ENCODE measurements at regions not wholly inside any gene's neighbourhood (a gene's known extent, or its start where the extent isn't known, plus 50 kb on each side); places are given as distances from the start of the nearest gene placed in this dataset.

- no peak overlapping the region for H3K4me3 ChIP-seq
- H3K27ac ChIP-seq = no peak overlapping the region
- no peak for FAIRE-seq
- H3K36me3 ChIP-seq = no peaks in the 10 kb centered on the region
- H3K4me1 ChIP-seq = no peaks in the 10 kb centered on the region
- ATAC-seq = no peak
- 80% methylated on average over 8 of the region's 8 CpGs for WGBS, 2 donors
- DNase-seq = no peak
- intact Hi-C loops (cut with DNase I) = no loop called here
- no peaks in the 10 kb centered on the region for H3K27me3 ChIP-seq
- no peaks in the 10 kb centered on the region for H3K9me3 ChIP-seq
- no peak for TF ChIP-seq CTCF (IDR thresholded peaks at IDR 0.05)
These were observed 160.0 kb upstream of the TNRC6C start for GRCh38 chr17:77798481-77798880.

GRCh38 chr17:77800816-77801215 lies 157.7 kb upstream of the TNRC6C start:
- no peaks in the 10 kb centered on the region for H3K27me3 ChIP-seq
- whole genome bisulfite sequencing, 2 donors = 61 to 73% methylated on average over 15 of the region's 15 CpGs

DNA sequence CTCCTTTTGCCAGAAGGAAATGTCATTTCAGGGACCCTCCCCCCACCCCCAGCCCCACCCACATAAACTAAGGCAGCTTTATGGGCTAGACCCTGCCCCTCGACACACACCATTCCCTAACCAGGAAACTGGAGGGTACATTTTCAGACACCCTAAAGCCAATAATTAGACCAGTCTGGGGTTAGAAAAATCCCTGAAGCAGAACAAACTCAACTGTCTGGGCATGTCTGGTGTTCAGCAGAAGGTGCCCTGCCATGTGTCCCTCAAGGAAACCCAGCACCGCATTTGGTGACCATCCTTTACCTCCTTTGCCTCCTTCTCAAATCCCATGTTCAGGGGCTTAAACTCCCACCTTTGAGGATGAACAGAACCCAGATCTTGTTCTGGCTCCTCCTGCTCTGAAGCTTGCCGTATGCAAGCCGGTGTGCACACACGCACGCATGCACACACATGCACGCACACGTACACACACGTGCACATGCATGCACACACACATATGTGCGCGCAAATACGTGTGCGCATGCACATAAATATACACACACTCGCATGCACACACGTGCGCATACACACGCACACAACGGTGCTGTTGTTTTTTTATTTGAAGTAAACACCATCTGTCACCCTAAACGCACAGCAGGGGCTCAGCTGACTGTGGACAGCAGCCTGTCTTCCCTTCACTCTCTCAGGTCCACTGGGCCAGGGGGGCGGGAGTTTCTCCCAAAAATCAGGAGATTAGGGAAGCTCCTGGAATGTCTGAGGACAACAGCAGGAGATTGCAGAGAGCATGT lies 156.8 kb upstream of the TNRC6C start:
- Histone ChIP-seq H3K27ac (no peak overlapping the region), H3K27me3 (no peaks in the 10 kb centered on the region), H3K4me3 (no peak overlapping the region), H3K36me3 (no peaks in the 10 kb centered on the region), H3K4me1 (no peaks in the 10 kb centered on the region), H3K9me3 (no peaks in the 10 kb centered on the region)
- no peak for FAIRE-seq
- DNase-seq = peak in 1 of 6 donors; percentile 14
- intact Hi-C loops (cut with DNase I) = no loop called here
- WGBS, 2 donors = 55 to 63% methylated on average over 20 of the region's 20 CpGs
- ATAC-seq = no peak
- TF ChIP-seq CTCF (IDR thresholded peaks at IDR 0.05) = no peak

More at GRCh38 chr17:77800816-77801215, 157.7 kb upstream of the TNRC6C start:
- no peak overlapping the region for H3K27ac ChIP-seq
- ATAC-seq (no peak), FAIRE-seq (no peak), DNase-seq (peak in 1 of 6 donors; percentile 9)
- no peaks in the 10 kb centered on the region for H3K36me3 ChIP-seq
- intact Hi-C loops (cut with DNase I) = no loop called here
- TF ChIP-seq CTCF (IDR thresholded peaks at IDR 0.05) = no peak
- H3K4me3 ChIP-seq = no peak overlapping the region
- H3K9me3 ChIP-seq = no peaks in the 10 kb centered on the region
- H3K4me1 ChIP-seq = no peaks in the 10 kb centered on the region

GRCh38 chr17:77802333-77802615 lies 156.2 kb upstream of the TNRC6C start:
- H3K4me3 ChIP-seq = no peak overlapping the region
- FAIRE-seq = no peak

More at GRCh38 chr17:77802333-77802615, 156.2 kb upstream of the TNRC6C start:
- Histone ChIP-seq H3K36me3 (no peaks in the 10 kb centered on the region), H3K9me3 (no peaks in the 10 kb centered on the region), H3K4me1 (no peaks in the 10 kb centered on the region), H3K27ac (no peak overlapping the region), H3K27me3 (no peaks in the 10 kb centered on the region)
- peak in 1 of 4 donors; percentile 27 for ATAC-seq
- intact Hi-C loops (cut with DNase I) = no loop called here
- DNase-seq = no peak
- no peak for TF ChIP-seq CTCF (IDR thresholded peaks at IDR 0.05)
- WGBS, 2 donors = 3 to 4% methylated on average over 9 of the region's 9 CpGs

Data from pancreas (tissue), 10 donors.